Urothelium cell line (cell line): ENCODE measurements at regions not wholly inside any gene's neighbourhood (a gene's known extent, or its start where the extent isn't known, plus 50 kb on each side); places are given as distances from the start of the nearest gene placed in this dataset.
A peak's percentile ranks its signal among the peaks of the same experiment; 100 is the strongest.
"Not testable (repeated sequence)": the region's sequence is repeated elsewhere in the genome, so short reads cannot be mapped to it uniquely, and the experiment has no call there.

Source experiments
- DNase-seq: peaks from one replicate; pipeline ENCODE4 v3.0.0; 2011; ENCODE audit warnings: low spot score, mixed read lengths
- FAIRE-seq: peaks from 2 replicates; lab custom pipeline; 2011; peaks lifted over from hg19 to GRCh38; lab: Jason Lieb, UNC

DNA sequence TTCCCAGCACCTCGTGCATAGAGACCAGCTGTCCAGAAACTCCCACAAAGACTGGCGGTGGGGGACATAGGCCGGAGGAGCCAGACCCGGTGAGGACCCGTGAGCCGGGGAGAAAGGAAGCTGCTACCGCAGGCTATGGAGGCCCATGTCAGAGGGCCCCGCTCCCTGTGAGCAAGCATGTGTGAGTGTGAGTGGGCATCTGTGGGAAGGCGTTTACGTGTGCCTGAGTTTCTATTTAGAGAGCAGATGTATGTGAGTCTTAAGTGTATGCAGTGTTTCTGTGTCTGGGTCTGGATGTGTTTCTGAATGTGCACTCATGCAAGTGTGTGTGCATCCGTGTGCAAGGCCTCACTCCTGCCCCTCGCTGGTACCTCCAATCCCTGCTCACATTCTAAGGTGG, 187.8 kb upstream of the RAB6C start:
- no peak for DNase-seq
- no peak for FAIRE-seq

DNA sequence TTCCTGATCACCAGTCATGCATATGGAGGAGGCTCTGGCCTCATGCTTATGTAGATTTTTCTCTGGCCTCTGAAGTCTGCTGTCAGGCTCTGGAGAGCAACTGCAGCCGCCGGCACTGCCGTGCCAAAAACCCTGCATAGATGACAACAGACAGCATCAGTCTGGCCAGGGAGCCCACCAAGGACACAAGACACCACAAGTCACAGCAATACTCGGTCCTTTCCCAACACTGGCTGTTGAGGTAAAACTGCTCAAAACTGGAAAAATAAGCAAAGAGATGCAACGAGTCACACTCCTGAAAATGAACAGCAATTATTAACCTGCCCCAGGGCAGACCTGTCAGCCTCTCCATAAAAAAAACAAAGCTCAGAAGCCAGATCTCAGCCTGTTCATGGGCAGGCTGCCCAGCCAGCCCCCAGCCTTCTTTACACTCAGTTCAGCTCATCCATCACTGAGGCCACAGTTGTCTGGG, 186.0 kb upstream of the RAB6C start:
- DNase-seq (no peak), FAIRE-seq (no peak)

DNA sequence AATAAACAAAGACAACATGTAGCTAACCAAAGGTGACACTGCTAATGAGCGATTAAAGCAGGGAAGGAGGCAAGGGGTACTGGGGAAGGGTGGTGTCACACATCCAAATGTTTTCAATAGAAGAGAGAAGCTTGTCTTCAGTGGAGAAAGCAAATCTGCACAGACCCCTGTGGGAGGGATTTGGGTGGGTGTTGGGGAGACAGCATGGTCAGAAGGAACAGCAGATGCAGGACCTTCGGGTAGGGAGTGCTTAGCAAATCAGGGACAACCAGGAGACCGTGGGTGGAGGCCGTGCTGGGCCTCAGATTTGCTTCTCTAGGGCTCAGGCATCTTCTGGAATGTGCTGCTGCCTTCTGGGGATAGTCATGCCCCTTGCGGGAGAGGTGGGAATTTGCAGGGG, 185.3 kb upstream of the RAB6C start:
- DNase-seq, result no peak
- no peak for FAIRE-seq

DNA sequence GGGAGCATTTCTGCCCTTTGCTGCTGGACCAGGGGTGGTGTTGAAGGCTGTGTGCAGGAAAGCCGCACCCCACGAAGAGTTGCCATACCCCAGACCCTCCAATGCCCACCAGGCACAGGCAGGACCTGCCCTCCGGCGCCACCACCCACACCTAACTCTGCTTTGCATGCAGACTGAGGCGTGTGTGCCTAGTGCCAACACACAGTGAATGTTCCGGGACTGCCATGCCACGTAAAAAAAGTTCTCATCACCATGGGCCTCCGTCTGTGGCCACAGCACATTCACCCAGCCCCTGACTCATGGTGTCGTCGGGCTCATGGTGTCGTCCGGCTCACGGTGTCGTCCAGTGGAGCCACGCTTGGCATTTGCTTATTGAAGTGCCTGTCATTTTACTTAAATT, 184.9 kb upstream of the RAB6C start:
- no peak for DNase-seq
- peak; percentile 40 for FAIRE-seq

DNA sequence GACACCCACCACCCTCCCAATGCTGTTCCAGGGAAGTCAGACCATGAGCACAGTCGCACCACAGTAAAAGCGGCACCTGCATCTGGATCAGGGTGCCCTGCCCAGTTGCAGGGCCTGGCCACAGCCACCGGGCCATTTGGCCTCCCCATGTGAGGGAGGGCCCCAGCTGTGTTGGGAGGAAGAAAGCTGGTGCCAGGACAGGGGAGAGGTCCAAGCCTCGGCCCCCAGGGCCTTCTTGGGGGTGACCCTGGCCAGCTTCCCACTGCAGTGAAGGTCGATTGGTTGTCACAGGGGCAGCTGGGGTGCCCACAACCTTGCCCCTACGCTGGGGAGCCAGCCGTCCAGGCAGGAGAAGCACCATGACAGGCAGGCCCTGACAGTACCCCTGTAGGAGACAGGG, 183.2 kb upstream of the RAB6C start:
- no peak for FAIRE-seq

DNA sequence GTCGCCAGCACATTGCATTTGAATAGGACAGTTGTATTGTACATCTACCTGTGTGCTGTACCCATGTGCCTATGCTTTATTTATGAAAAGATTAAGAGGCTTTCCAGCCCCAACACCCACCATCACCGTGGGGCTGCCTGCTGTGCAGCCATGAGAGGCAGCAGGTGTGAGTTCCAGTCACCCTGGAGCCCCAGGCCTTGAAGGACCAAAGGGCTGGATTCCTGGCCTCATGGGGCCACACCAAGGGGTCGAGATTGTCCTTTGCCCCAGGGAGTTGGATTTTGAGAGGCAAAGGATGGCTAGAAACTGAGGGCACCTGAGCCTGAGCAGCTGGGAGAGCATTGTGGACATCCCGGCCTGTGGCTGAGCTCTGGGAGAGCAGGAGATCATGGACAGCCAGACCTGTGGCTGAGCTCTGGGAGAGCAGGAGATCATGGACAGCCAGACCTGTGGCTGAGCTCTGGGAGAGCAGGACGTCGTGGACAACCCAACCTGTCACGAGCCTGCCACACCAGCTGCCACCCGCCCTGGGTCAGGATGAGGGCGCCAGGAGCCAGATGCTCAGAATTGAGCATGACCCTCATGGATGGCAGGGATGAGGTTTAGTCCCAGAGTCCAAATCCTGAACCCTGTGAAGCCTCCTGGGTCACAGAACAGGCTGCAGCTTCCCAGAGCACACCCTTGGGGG, 182.5 kb upstream of the RAB6C start:
- no peak for DNase-seq
- FAIRE-seq, result no peak

More for the DNA sequence above, 183.2 kb upstream of the RAB6C start:
- DNase-seq, result no peak

DNA sequence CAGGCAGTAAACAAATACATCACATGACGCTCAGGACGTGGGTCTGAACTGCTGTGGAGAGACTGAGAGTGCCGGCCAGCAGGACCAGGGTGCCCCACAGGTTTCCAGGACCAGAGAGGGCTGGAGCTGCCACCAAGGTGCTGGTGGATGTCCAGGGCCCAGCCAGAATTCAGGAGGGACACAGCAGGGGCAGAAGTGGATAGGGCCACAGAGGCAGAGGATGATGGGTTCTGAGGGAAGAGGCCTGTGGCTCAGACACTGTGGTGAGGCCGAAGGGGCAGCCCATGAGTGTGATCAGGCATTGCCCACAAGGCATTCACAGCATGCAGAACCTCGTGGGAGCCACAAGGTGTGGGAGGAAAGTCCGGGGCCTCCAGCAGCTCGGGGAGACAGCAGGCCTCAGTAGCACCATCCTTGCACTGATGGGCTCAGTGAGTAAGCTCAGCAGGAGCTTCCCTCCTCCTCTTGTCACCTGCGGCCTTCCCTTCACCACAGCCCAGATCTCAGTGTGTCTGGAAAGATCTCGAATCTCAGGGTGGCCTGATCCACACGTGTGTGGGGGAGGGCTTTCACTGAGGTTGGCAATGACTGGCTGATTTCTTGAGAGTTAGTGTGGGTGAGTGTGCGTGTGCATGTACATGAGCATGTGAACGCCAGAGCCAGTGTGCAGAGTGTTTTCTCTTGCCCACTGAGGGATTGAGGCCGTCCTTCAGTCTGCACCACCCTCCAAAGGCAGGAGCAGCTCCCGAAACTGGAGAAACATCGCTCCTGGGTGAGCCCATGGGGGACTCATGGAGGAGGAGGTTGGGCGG, 181.8 kb upstream of the RAB6C start:
- DNase-seq, result no peak
- FAIRE-seq, result no peak

DNA sequence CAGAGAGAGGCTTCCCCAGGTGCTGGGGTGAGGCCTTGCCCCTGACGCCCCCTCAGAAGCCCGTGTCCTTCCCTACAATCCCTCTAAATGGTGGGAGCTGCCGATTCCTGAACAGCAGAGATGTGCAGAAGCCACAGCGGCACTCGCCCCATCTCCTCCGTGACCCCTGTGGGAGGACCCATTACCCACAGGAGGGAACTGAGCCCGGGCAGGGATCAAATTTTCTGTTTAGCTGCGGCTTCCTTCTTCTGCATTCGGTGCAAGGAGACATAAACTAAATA, 181.2 kb upstream of the RAB6C start:
- DNase-seq (no peak), FAIRE-seq (no peak)

DNA sequence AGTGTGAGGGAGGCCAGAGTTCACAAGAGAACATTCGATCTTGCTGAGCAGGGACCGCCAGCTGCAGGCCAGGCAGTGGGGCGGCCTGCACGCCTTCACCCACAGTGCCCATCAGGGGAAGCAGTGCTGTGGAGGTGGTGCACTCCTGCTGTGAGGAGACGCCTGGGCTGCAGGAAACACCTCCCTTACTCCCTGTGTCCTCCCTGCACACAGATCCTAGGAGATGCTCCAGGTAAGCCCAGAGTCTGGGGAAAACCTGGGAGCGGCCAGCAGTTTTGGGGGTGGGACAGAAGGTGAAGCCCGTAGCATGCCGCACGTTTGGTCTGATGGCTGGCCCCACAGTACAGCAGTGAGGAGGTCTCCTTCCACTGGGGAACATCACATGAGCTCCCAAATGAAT, 180.8 kb upstream of the RAB6C start:
- DNase-seq, result no peak
- no peak for FAIRE-seq

DNA sequence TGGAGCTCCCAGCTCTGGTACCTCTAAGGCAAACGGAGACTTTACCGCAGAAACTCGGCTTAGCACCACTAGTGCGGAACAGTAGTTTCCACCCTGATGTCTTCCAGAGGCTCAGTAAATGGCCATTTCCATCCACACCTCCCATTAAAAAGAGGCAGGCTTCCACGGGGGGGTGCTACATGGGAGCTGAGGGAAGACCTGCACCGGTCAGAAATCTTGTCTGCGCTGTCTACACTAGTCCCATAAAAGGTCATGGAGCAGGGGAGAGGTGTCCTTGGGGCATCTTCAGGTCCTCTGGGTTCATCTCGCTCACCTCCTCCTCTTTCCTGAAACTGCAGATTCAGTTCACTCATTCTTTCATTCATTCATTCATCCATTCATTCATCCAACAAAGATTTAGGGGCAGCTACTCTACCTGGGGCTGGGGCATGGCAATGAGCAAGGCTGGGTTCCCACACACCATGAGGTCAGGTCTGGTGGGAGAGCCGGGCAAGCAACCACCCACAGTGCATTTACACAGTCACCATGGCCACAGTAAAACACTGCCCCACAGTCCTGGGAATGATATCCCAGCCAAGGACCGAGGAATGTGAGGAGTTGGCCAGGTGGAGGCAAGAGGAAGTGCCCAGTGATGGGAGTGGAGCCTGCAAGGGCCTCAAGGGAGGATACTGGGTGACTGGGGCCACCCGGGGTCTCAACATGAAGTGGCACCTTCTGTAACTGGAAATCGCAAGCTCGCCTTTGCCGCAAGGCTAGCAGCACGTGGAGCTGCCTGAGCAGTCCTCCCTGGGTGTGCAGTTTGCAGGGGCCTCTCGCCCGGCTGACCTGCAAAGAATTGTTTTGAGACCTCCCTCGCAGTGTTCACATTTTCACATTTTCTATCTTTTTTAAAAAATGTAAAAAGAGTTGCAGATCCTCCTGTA, 180.2 kb upstream of the RAB6C start:
- no peak for DNase-seq
- FAIRE-seq, result no peak

DNA sequence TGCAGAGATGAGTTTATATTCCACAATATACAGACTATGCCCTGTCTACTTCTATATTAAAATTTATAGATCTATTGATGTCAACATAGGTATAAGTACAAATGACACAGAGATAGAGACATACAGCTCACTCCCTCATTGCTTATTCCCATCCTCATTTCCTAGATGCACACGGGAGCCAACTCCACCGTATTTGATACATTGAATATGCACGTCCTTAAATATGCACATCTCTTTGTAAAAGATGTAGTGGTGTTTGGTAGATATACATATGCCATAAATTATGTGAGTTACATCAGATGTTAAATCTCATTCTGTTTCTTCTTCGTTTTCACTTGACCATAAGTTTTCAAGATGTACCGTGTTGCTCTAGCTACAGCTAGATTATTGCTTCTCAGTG, 179.2 kb upstream of the RAB6C start:
- FAIRE-seq (no peak), DNase-seq (no peak)

DNA sequence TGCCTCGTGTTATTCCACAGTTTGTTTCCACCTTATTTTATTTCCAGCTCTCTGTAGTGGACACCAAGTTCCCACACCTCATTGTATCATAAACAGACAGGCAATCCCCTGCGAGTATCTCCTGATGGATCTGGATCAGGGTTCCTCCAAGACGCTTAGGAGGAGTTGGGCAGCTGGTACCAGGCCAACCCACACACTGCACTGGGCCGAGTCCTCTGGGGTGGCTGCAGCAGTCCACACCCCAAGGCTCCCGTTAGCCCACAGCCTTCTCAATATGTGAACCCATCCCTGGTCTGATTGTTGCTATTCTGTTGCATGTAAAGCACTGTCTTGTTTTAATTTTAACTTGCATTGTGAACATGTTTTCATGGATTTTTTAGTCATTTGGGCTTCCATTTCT, 178.8 kb upstream of the RAB6C start:
- FAIRE-seq (no peak), DNase-seq (no peak)

DNA sequence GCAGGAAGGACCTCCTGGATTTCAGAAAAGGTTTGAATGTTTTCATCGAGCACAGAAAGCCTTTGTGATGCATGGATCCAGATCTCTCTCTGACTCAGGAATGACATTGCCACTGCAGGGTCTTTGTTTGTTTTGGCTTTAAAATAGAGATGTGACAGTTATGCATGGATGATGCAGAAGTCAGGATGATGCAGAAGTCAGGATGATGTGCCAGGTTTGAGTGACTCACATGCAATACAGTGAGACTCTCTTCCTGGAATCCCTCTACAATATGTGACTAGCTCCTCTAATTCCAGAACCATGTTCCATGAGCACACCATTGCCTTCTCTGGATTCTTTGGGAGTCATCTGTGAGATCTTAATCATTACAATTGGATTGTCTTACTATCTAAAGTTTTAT, 177.9 kb upstream of the RAB6C start:
- DNase-seq (peak; percentile 59), FAIRE-seq (no peak)

DNA sequence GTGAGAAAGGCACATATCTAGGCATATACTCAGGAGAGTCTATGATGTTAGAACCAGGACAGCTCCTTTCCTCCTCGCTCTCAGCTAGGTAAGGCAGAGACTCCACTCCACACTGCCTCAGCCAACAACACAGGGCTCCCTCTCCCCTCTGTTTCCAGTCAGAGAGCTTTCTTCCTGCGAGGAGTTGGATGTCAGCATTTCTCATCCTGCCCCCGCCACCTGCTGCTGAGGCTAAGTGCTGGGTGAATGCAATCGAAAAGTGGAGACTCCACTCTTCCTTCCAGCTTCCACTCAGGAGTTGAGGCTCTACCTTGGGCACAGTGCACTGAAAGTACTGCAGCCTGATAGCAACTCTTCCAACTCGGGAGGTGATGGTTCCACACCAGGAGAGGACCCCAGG, 177.2 kb upstream of the RAB6C start:
- no peak for FAIRE-seq

DNA sequence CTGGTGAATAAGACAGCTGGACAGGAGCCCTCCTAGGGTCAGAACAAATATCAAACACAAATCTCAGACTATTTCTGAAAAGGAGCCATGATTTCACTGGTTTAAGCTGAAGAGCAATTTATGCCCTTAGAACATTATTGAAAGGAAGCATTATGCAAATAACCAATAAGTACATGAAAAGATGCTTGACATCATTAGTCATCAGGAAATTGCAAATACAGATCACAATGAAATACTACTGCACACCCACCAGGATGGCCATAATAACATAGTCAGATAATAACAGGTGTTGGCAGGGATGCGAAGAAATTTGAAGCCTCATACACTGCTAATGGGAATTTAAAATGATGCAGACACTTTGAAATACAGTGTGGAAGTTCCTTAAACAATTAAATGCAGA, 176.4 kb upstream of the RAB6C start:
- FAIRE-seq, result no peak
- DNase-seq, result no peak

More for the DNA sequence above, 177.2 kb upstream of the RAB6C start:
- no peak for DNase-seq

DNA sequence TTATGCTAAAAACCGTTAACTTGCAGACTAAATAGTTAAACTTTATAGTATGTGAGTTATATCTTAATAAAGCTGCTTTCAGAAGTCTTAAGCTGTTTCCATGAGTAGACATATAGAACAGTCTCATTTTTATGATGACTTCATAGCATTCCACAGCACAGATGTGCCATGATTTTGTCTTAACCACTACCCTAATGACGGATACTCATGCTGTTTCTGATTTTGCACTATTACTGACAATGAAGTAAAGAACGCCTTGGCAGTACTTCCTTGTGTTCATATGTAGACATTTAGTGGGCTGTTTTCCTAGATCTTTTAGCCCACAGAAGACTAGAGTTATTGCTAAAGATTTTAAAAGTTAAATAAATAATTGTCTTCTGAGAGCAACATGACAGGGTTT, 175.6 kb upstream of the RAB6C start:
- FAIRE-seq, result no peak
- DNase-seq, result no peak

DNA sequence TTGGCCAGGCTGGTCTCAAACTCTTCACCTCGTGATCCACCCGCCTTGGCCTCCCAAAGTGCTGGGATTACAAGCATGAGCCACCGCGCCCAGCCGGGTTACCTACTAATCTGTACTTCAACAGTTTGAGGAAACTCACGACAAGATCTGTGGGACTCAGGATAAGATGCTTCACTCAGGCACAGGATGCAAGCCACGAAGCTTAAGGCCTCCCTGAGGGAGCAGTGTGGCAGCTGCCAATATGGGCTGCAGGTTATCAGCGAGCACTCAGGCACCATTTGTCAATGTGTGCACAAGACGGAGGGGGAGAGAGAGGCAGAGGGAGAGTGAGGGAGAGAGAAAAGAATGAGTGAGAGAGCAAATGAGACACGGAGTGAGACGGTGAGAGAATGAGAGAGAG, 173.6 kb upstream of the RAB6C start:
- FAIRE-seq (no peak), DNase-seq (no peak)

DNA sequence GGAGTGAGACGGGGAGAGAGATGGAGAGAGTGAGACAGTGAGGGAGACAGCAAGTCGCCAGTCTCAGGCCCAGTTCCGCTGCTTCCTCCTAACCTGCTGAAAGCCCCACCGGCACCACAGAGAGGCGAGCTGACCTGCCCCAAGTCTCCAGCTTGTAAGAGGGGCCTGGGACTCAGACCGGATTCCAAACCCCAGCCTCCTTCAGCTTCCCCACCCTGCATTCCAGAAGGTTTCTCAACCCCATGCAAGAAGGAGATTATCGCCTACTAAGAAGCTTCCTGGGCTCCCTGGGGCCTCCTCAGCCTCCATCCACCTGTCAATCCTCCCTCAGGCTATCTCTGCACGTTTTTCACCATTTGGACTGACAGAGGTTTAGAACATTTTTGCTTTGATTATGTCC, 173.1 kb upstream of the RAB6C start:
- DNase-seq, result no peak
- no peak for FAIRE-seq

DNA sequence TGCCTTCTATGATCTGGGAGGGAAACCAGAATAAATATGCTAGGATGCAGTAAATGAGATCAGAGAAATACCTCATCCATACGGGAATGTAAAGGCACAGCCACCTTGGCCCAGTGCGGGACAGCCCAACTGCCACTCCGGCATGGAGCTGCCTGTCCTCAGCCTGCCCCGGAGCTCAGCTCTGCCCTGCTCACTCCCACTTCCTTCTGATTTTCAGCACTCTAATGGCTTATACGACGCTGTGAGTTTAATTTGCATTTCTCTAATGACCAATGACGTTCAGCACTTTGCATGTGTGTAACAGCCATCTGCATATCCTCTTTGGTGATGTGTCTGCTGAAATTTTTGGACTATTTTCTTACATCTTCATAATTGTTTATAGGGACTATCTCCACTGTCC, 172.5 kb upstream of the RAB6C start:
- FAIRE-seq (no peak), DNase-seq (no peak)

DNA sequence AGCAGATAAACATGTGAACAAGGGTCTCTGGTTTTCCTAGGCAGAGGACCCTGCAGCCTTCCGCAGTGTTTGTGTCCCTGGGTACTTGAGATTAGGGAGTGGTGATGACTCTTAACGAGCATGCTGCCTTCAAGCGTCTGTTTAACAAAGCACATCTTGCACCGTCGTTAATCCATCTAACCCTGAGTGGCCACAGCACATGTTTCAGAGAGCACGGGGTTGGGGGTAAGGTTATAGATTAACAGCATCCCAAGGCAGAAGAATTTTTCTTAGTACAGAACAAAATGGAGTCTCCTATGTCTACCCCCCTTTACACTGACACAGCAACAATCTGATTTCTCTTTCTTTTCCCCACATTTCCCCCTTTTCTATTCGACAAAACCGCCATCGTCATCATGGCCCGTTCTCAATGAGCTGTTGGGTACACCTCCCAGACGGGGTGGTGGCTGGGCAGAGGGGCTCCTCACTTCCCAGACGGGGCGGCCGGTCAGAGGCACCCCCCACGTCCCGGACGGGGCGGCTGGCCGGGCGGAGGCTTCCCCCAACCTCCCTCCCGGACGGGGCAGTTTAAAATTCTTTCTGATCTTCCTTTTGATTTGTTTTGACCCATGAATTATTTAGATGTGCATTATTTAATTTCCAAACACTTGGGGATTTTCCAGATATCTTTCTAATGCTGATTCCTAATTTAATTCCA, 171.7 kb upstream of the RAB6C start:
- DNase-seq, FAIRE-seq: not testable (repeated sequence)

DNA sequence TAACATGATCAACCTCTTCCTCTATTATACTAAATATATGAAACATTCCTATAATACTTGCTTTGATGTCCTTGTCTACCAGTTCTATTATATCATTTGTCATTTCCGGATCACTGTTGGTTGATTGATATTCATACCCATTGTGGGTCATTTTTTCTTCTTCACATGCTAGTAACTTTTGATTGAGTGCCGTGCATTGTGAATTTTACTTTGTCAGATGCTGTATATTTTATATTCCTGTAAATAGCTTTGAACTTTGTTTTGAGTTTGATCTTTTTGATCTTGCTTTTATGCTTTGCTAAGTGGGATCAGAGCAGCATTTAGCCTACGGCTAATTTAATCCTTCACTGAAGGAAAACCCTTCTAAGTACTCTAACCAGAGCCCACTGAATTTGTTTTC, 168.9 kb upstream of the RAB6C start:
- no peak for FAIRE-seq
- DNase-seq, result no peak
